NCI-H2196 (cell line): ENCODE measurements at regions not wholly inside any gene's neighbourhood (a gene's known extent, or its start where the extent isn't known, plus 50 kb on each side); places are given as distances from the start of the nearest gene placed in this dataset.

Source experiments
- DNase-seq: peaks from one replicate; lab custom pipeline; 2025; ENCODE audit not compliant: unreplicated experiment; lab: John Stamatoyannopoulos, UW

DNA sequence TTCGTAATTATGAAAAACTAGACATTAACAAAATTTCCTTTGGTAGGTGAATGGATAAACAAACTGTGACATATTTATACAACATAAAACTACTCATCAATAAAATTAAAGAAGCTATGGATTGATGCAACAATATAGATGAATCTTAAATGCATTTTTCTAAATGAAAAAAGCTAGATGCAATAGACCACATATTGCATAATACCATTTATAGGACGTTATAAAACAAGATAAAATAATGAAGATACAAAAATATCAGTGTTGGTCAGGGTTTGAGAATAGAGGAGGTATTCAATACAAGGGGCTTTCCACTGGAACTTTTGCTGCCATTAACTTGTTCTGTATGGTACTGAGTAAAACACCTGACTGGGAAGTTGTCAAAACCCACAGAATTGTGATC, 314.4 kb downstream of the GRB14 start:
- no peak for DNase-seq

GRCh38 chr2:164302786-164303185, 318.5 kb downstream of the GRB14 start:
- DNase-seq = no peak

- DNase-seq = no peak
Observed at GRCh38 chr2:164288235-164288634, 333.0 kb downstream of the GRB14 start.

- no peak for DNase-seq
Observed at GRCh38 chr2:164287056-164287455, 334.2 kb downstream of the GRB14 start.

GRCh38 chr2:164285576-164285975, 335.7 kb downstream of the GRB14 start:
- no peak for DNase-seq

- no peak for DNase-seq
Observed at GRCh38 chr2:164281896-164282295, 339.4 kb downstream of the GRB14 start.

DNA sequence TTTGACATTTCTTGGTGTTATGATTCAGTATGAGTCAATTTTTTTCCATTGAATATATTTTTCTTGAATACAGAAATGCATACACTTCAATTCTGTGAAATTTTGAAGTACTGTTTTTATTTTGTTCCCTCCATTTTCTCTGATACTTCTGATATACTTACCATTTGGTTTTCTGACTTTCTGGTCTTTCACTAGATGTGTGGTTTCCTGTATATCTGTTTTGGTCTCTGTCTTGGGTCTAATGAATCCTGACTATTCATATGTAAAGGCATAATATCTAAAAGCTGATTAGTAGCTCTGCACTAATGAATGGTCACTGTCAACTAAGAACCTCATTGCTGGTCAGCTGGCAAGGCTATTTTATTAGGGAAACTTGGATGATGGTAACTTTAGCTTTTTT, 345.6 kb downstream of the GRB14 start:
- DNase-seq = no peak

DNA sequence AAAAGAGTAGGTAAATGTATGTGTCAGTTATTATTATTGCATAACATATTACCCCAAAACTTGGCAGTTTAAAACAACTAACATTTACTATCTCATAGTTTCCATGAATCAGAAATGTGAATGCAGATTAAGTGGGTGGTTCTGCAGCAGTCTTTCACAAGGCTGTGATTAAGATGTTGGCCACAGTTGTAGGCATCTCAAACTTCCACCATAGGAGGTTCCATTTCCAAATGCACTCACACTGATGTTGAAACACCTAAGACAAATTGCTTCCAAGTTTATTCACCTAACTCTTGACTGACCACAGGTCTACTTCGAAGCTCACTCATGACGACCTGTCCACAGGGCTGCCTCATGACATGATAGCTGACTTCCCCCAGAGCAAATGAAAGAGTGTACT, 360.8 kb downstream of the GRB14 start:
- DNase-seq = no peak

GRCh38 chr2:164257742-164258141, 363.5 kb downstream of the GRB14 start:
- DNase-seq = no peak

DNA sequence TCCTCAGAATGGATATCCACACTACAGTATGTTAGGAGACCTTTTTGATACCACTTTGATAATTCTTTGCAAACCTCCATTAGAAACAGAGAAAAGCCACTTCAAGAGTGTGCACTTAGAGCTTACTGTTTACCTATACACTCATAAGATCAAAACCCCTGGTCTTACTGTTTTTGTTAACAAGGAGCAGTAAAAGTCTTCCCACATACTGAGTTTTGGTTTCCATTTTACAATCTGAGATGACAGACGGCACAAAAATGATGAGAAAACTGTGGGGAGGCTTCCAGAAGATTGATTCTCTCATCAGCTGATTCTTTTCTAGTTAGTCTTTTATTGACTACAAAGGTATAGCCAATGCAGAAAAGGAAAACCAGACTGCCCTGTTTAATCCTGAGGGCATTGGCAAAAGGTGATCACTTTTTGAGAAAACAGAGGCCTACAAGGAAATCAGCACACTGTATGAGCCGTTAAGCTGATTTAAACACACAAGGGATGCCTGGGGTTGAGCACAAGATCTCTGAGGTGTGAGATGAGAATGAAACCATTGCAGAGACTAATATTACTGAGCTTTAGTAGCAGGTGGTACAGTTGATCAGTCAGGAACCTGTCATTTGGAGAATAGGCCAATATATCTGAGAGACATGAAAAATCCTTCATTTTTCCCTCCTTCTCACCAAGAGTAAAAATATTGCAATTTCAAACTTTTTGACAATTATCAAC, 368.6 kb downstream of the GRB14 start:
- no peak for DNase-seq

DNA sequence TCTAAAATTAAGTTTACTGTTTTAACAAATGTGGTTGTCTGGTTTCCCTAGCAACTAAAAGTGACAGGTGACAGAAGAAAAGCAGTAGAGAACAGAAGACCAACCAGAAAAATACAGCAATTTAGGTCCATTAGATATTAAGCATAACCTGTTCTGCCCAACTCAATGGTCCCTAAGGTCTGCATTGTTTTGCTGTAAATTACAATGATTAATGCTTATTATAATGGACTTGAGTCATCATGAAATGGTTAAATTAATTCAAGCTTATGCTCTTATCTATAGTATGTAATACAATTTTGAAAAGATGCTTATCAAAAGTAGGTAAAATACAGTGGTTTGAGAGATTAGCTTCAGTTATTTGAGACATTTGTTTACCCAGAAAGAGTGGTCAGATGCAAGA, 378.0 kb downstream of the GRB14 start:
- no peak for DNase-seq

- DNase-seq = no peak
Observed at GRCh38 chr2:164242409-164242808, 378.9 kb downstream of the GRB14 start.

GRCh38 chr2:164234074-164234473, 387.2 kb downstream of the GRB14 start:
- no peak for DNase-seq

DNA sequence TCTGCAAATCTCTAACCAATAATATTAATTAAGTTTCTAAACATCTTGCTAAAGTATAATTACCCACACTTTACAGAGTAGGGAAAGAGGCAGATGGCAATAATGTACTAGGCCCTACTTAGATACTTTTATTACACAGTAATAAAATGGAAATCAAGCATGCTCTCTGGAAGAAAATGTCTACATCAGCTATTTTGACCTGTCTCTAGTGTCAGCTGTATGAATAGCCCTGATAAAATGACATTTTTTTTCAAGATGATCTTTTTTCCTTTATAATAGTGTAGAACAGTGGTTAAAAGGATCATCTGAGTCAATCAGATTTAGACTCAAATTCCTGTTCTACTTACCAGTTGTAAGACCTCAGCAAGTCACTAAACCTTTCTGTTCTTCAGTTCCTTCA, 397.3 kb downstream of the GRB14 start:
- no peak for DNase-seq

- no peak for DNase-seq
Observed at GRCh38 chr2:164221473-164221872, 399.8 kb downstream of the GRB14 start.

DNA sequence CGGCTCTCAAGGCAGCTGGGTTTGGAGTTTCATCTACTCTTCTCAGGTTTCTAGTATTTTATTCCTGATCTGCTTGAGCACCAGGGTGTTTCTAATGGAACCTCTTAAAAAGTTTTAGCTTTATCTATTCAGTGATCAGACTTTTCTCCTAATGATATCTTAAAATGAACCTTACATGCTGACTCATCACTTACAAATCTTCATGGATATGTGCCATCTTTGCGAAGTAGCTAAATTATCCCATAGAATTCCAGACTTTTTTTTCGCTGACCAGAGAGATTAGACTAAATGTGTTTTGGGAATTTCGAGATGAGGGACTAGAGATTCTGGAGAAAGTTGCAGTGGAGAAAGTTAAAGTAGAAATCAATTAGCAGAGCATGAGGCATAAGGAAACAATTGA, 401.0 kb downstream of the GRB14 start:
- DNase-seq = no peak

DNA sequence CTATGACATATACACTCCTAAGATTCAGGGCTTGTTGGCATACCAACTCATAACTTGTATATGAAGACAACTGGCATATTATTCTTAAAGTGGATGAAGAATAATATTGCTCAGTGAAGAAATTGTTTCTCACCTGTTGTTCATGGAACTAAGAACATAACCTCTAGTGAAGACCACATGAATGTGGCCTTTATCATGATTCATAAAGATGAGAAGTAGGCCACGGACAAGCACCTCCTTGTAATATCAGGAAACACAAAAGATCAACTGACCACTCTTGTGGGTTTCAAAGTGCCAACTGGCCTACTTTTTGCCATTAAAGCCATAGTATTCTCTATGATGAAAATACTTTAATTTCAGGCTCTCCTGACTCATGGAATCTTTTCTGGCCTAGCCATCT, 407.4 kb downstream of the GRB14 start:
- no peak for DNase-seq

DNA sequence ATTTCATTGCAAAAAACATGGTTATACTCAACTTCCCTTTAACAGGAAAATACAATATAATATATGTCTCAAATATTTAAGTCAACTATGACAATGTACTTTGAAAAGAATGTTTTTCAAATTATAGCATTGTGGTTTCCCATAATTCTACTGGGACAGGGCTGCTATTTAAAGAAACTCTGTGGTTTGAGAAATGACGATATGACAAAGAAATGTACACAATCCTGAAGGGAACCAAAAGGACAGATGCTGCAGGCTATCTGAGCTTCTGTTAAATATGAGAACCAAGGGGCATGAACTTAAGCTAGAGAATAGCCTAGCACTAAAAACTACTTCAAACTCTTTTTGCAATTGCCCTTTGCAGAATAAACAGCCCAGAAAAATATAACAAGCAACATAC, 415.9 kb downstream of the GRB14 start:
- DNase-seq = no peak

DNA sequence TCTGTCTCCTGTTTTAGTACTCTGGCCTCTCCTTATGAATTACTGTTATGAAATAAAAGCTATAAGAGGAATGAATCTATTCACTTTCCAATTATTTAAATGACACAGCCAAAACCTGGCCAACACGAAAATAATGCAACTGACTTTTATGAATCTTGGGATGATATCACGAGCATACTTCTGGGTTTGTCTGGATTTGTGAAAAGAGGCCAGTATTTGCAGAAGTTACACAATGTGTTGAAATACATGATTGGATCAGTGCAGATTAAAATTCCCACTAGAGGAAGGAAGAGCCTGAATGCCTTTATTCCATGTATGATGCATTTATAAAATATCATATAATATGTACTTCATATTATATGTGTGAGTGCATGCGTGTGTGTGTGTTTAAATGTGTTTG, 418.2 kb downstream of the GRB14 start:
- no peak for DNase-seq

- DNase-seq = no peak
Observed at GRCh38 chr2:164198256-164198655, 423.0 kb downstream of the GRB14 start.

- no peak for DNase-seq
Observed at GRCh38 chr2:164190700-164191099, 430.6 kb downstream of the GRB14 start.

GRCh38 chr2:164189851-164190250, 431.4 kb downstream of the GRB14 start:
- no peak for DNase-seq

DNA sequence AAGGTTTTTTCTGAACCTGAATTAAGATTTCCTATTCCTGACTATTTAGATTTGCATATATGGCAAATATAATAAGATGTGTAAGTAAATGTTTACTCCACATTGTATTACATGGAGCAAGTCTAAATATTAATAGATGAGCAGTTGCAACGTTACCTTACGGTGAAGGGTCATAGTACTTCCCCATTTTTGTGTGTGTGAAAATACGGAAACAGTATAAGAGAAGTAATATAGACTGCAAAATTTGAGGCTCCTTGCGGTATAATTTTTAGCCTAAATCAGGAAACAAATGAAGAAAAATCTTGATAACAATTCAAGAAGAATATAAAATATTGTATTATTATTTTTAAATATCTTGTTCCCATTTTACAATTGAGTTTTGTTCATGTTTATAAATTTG, 434.2 kb downstream of the GRB14 start:
- no peak for DNase-seq
